ENCODE measurements at regions not wholly inside any gene's neighbourhood (a gene's known extent, or its start where the extent isn't known, plus 50 kb on each side); places are given as distances from the start of the nearest gene placed in this dataset.

DNA sequence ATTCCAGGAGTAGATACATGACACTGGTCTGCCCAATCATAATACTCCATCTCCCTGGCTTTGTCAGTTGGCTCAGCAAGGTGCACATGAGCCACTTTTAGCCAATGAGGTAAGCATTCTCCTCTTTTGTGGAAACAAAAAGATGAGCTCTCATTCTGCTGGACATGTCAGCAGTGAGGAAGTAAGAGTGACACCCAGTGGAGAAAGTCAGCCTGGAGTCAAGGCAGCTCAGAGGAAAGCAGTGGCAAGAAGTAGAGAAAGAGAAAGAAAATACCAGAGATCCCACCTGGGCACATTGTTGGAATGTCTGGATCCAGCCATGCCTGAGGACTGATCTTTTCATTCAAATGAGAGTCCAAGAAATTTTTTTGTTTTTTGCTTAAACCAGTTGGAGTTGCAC, 496.9 kb upstream of the C16orf82 start:
- Histone ChIP-seq H3K27ac (ENCODE audit: low read depth, low read length, poor library complexity, severe bottlenecking) (no peak overlapping the region), H4K20me1 (ENCODE audit: insufficient read depth, low read length) (no peaks in the 10 kb centered on the region), H3K9ac (ENCODE audit: low read length) (no peak overlapping the region), H3K36me3 (ENCODE audit: insufficient read depth, low read length) (no peaks in the 10 kb centered on the region), H3K9me2 (ENCODE audit: low read depth, low read length) (no peaks in the 10 kb centered on the region), H2AFZ (ENCODE audit: low read length) (no peak overlapping the region), H3F3A (ENCODE audit: insufficient read depth, low read length) (no peaks in the 10 kb centered on the region), H3K4me2 (ENCODE audit: low read length) (no peak overlapping the region), H3K4me3 (ENCODE audit: low read depth, low read length, poor library complexity, severe bottlenecking) (no peak overlapping the region), H3K79me2 (ENCODE audit: insufficient read depth, low read length) (no peaks in the 10 kb centered on the region), H3K9me3 (ENCODE audit: low read length) (no peaks in the 10 kb centered on the region), H3K4me1 (ENCODE audit: insufficient read depth, low read length, severe bottlenecking) (no peaks in the 10 kb centered on the region), H3K27me3 (ENCODE audit: insufficient read depth, low read length) (no peaks in the 10 kb centered on the region)
- TF ChIP-seq, protein P1, sequence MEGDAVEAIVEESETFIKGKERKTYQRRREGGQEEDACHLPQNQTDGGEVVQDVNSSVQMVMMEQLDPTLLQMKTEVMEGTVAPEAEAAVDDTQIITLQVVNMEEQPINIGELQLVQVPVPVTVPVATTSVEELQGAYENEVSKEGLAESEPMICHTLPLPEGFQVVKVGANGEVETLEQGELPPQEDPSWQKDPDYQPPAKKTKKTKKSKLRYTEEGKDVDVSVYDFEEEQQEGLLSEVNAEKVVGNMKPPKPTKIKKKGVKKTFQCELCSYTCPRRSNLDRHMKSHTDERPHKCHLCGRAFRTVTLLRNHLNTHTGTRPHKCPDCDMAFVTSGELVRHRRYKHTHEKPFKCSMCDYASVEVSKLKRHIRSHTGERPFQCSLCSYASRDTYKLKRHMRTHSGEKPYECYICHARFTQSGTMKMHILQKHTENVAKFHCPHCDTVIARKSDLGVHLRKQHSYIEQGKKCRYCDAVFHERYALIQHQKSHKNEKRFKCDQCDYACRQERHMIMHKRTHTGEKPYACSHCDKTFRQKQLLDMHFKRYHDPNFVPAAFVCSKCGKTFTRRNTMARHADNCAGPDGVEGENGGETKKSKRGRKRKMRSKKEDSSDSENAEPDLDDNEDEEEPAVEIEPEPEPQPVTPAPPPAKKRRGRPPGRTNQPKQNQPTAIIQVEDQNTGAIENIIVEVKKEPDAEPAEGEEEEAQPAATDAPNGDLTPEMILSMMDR (IDR thresholded peaks at IDR 0.05; ENCODE audit: low read length) = peak; percentile 51
- TF ChIP-seq EZH2 (IDR thresholded peaks at IDR 0.05; ENCODE audit: borderline replicate concordance, low read length) = no peak

DNA sequence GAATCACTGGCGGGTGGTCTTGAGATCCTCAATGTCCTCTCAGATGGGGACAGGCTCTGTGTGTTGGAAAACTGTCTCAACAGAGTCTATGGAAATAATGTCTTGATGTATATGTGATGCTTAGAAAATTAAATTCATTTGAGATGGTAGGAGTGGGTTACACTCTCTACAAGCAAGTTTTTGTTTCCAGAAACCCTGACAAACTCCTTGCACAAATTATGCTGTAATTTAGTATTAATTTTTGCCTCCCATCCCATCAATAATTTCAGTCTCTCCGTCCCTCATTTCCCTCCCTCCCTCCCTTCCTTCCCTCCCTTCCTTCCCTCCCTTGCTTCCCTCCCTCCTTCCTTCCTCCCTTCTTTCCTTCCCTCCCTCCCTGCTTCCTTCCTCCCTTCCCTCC, 488.0 kb upstream of the C16orf82 start:
- no peaks in the 10 kb centered on the region for H3K27me3 ChIP-seq (ENCODE audit: insufficient read depth, low read length)
- no peak overlapping the region for H3K9ac ChIP-seq (ENCODE audit: low read length)
- no peaks in the 10 kb centered on the region for H3K79me2 ChIP-seq (ENCODE audit: insufficient read depth, low read length)
- H3K9me2 ChIP-seq (ENCODE audit: low read depth, low read length) = no peaks in the 10 kb centered on the region
- H3K27ac ChIP-seq (ENCODE audit: low read depth, low read length, poor library complexity, severe bottlenecking) = no peak overlapping the region
- no peaks in the 10 kb centered on the region for H3K9me3 ChIP-seq (ENCODE audit: low read length)
- no peak for TF ChIP-seq EZH2 (IDR thresholded peaks at IDR 0.05; ENCODE audit: borderline replicate concordance, low read length)
- TF ChIP-seq, protein P1 (IDR thresholded peaks at IDR 0.05; ENCODE audit: low read length) = no peak
- H4K20me1 ChIP-seq (ENCODE audit: insufficient read depth, low read length) = no peaks in the 10 kb centered on the region
- no peaks in the 10 kb centered on the region for H3F3A ChIP-seq (ENCODE audit: insufficient read depth, low read length)
- no peak overlapping the region for H3K4me3 ChIP-seq (ENCODE audit: low read depth, low read length, poor library complexity, severe bottlenecking)
- H3K4me1 ChIP-seq (ENCODE audit: insufficient read depth, low read length, severe bottlenecking) = no peaks in the 10 kb centered on the region
- no peak overlapping the region for H3K4me2 ChIP-seq (ENCODE audit: low read length)
- H3K36me3 ChIP-seq (ENCODE audit: insufficient read depth, low read length) = no peaks in the 10 kb centered on the region
- H2AFZ ChIP-seq (ENCODE audit: low read length) = no peak overlapping the region

DNA sequence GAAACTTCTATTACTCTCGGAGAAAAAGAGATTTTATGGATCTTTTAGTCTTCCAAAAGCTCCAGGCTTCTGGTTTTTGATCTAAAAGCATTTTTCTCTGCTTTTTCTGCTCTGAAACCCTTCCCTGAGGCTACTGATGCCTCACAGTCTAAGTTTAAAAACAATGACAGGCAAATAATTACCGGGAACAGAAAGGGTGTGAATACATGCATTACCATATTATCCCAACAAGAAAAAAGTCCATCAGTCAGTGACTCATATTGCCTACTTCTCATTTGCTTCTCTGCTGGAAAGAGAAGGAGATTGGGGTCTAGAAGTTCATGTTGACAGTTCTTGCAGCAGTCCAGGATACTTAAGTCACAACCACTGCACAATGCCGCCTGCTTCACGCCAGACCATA, 482.9 kb upstream of the C16orf82 start:
- H3K79me2 ChIP-seq (ENCODE audit: insufficient read depth, low read length) = no peaks in the 10 kb centered on the region
- no peak overlapping the region for H3K4me3 ChIP-seq (ENCODE audit: low read depth, low read length, poor library complexity, severe bottlenecking)
- no peaks in the 10 kb centered on the region for H3K4me1 ChIP-seq (ENCODE audit: insufficient read depth, low read length, severe bottlenecking)
- no peak overlapping the region for H3K27ac ChIP-seq (ENCODE audit: low read depth, low read length, poor library complexity, severe bottlenecking)
- no peak overlapping the region for H2AFZ ChIP-seq (ENCODE audit: low read length)
- no peaks in the 10 kb centered on the region for H3K9me3 ChIP-seq (ENCODE audit: low read length)
- no peaks in the 10 kb centered on the region for H3K9me2 ChIP-seq (ENCODE audit: low read depth, low read length)
- TF ChIP-seq, protein P1 (IDR thresholded peaks at IDR 0.05; ENCODE audit: low read length) = no peak
- TF ChIP-seq EZH2 (IDR thresholded peaks at IDR 0.05; ENCODE audit: borderline replicate concordance, low read length) = no peak
- H3F3A ChIP-seq (ENCODE audit: insufficient read depth, low read length) = no peaks in the 10 kb centered on the region
- H3K9ac ChIP-seq (ENCODE audit: low read length) = no peak overlapping the region
- H4K20me1 ChIP-seq (ENCODE audit: insufficient read depth, low read length) = no peaks in the 10 kb centered on the region
- H3K4me2 ChIP-seq (ENCODE audit: low read length) = no peak overlapping the region
- H3K36me3 ChIP-seq (ENCODE audit: insufficient read depth, low read length) = no peaks in the 10 kb centered on the region
- no peaks in the 10 kb centered on the region for H3K27me3 ChIP-seq (ENCODE audit: insufficient read depth, low read length)
